ENCODE measurements at regions not wholly inside any gene's neighbourhood (a gene's known extent, or its start where the extent isn't known, plus 50 kb on each side); places are given as distances from the start of the nearest gene placed in this dataset.

DNA sequence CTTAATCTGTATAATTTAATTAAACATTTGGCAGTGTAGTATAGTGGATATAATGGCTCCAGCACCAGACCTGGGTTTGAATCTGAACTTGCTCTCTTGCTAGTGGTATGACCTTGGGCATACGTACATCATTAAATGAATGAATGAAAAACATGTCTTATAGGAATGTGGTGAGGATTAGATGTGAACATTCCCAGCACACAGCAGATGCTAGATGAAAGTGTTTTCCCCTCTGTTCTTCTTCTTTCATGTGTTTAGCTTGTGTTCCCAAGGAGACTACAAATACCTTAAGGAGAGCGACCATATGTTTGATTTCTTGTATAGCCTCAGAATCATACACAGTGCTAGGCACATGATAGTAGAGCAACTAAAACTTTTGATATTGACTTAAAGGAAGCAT, 56.5 kb downstream of the CT47B1 start:
- no peak for DNase-seq (ENCODE audit: low read depth)
- TF ChIP-seq, protein P1, sequence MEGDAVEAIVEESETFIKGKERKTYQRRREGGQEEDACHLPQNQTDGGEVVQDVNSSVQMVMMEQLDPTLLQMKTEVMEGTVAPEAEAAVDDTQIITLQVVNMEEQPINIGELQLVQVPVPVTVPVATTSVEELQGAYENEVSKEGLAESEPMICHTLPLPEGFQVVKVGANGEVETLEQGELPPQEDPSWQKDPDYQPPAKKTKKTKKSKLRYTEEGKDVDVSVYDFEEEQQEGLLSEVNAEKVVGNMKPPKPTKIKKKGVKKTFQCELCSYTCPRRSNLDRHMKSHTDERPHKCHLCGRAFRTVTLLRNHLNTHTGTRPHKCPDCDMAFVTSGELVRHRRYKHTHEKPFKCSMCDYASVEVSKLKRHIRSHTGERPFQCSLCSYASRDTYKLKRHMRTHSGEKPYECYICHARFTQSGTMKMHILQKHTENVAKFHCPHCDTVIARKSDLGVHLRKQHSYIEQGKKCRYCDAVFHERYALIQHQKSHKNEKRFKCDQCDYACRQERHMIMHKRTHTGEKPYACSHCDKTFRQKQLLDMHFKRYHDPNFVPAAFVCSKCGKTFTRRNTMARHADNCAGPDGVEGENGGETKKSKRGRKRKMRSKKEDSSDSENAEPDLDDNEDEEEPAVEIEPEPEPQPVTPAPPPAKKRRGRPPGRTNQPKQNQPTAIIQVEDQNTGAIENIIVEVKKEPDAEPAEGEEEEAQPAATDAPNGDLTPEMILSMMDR (IDR thresholded peaks at IDR 0.05; ENCODE audit: low read depth, low read length, missing control alignments), result no peak
- no peak overlapping the region for H3K4me3 ChIP-seq (ENCODE audit: low read depth, low read length)

DNA sequence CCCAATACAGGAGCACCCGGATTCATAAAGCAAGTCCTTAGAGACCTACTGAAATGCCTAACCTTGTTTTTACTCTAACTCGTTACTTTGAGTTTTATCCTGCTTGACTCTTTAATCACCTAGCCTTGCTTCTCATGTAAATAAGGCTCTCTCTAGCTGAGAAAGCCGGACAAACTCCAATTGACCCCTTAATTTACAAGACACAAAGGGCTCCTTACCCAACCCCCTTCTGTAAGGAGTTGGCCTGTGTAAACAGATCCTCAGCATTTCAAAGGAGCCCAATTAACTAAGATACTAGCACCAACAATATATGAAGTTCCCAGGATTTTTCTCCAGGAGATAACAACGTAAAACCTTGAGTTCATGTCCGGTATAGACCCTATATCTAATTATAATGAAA, 61.7 kb downstream of the CT47B1 start:
- no peak for DNase-seq (ENCODE audit: low read depth)
- TF ChIP-seq, protein P1 (IDR thresholded peaks at IDR 0.05; ENCODE audit: low read depth, low read length, missing control alignments), result no peak
- H3K4me3 ChIP-seq (ENCODE audit: low read depth, low read length), result no peak overlapping the region

- TF ChIP-seq, protein P1 (IDR thresholded peaks at IDR 0.05; ENCODE audit: low read depth, low read length, missing control alignments), result no peak
- no peak overlapping the region for H3K4me3 ChIP-seq (ENCODE audit: low read depth, low read length)
- no peak for DNase-seq (ENCODE audit: low read depth)
These were observed 74.2 kb downstream of the CT47B1 start for GRCh38 chrX:120801426-120801825.

DNA sequence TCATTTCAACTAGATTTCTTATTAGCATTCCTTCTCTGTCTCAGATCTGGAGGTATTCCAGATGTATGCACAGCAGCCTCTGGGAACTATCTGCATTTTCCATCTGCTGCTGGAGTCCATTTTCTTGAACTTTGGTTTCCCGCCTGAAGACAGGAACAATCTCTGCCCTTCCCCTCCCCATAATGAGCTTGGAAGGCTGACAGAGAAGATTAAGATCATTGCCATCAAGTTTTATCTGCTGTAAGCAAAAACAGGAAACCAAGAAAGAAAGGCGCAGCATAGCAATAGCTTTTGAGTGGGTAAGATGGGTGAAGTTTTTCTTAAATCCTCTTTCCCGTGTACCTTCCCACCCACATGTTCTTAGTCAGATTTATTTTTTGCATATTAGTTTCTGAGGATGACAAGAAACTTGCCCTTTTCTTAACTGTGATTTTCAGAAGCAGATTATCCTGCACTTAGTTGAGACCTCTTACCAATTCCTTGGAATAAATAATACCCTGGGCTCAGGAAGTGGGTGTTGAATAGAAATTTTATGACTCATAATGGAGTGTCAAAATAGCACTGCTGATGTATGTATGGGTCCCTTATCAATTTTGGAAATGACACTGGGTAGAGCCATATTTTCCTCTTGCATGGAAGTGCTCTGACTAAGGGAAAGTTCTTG, 78.3 kb downstream of the CT47B1 start:
- no peak overlapping the region for H3K4me3 ChIP-seq (ENCODE audit: low read depth, low read length)
- DNase-seq (ENCODE audit: low read depth), result no peak
- TF ChIP-seq, protein P1 (IDR thresholded peaks at IDR 0.05; ENCODE audit: low read depth, low read length, missing control alignments), result no peak

DNA sequence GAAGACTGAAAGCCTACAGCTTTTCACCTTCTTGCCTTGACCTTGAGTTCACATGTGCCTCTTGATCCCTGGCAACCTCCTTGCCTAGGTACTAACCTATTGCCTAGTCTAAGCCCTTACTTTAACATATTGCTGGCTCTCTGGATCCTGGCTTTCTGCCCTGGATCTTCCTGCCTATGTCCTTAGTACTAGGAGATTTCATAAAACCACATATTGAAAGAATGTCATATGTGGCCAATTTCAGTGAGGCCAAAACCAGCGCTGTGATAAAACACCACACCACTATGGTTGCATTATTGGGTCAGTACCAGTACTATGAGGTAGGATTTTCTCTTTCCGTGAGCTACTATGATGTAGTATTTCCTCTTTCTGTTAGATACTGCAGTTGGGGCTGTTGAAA, 80.4 kb downstream of the CT47B1 start:
- TF ChIP-seq, protein P1 (IDR thresholded peaks at IDR 0.05; ENCODE audit: low read depth, low read length, missing control alignments), result no peak
- H3K4me3 ChIP-seq (ENCODE audit: low read depth, low read length), result no peak overlapping the region
- DNase-seq (ENCODE audit: low read depth), result no peak

DNA sequence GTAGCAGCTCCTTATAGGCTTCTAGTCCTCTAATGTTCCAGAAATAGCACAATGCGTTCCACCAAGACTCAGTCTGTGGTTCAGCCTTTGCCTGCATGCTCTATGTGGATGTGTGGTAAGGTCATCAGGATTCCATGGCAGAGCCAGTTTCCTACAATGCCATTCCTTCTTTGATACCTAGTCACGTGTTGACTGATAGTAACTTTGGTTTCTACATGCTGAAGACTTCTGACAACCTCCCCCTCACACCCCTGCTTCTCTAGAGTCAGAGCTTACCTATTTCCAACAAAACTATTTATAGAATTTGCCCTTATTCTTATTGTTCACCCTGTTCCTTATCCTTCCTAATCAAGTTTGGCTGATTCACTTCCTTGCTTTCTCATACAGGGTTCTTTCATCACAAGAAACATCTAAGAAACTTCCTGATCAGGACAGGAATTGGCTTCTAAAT, 81.1 kb downstream of the CT47B1 start:
- H3K4me3 ChIP-seq (ENCODE audit: low read depth, low read length), result no peak overlapping the region
- TF ChIP-seq, protein P1 (IDR thresholded peaks at IDR 0.05; ENCODE audit: low read depth, low read length, missing control alignments), result no peak
- no peak for DNase-seq (ENCODE audit: low read depth)

GRCh38 chrX:120793098-120793497, 82.6 kb downstream of the CT47B1 start:
- H3K4me3 ChIP-seq (ENCODE audit: low read depth, low read length), result no peak overlapping the region
- DNase-seq (ENCODE audit: low read depth), result no peak
- TF ChIP-seq, protein P1 (IDR thresholded peaks at IDR 0.05; ENCODE audit: low read depth, low read length, missing control alignments), result no peak
